ENCODE measurements at regions not wholly inside any gene's neighbourhood (a gene's known extent, or its start where the extent isn't known, plus 50 kb on each side); places are given as distances from the start of the nearest gene placed in this dataset.

- TF ChIP-seq CTCF (IDR thresholded peaks at IDR 0.05) (no peak), POLR2A (IDR thresholded peaks at IDR 0.05) (no peak)
Measured at GRCh38 chr7:66503036-66503370, 125.7 kb upstream of the KCTD7 start.
